Astrocyte (in vitro differentiated cells and primary cell): ENCODE measurements at regions not wholly inside any gene's neighbourhood (a gene's known extent, or its start where the extent isn't known, plus 50 kb on each side); places are given as distances from the start of the nearest gene placed in this dataset.

ENCODE experiments used
- DNase-seq: peaks from one replicate; pipeline ENCODE4 v3.0.0-alpha.2; 2010; ENCODE audit warnings: low read depth
- FAIRE-seq: peaks from 2 replicates; lab custom pipeline; 2011; peaks lifted over from hg19 to GRCh38; lab: Jason Lieb, UNC
- H2AFZ ChIP-seq: 2 replicates; pipeline ENCODE4 v1.6.0; 2012; ENCODE audit warnings: low read depth, low read length, inconsistent platforms
- H3K27ac ChIP-seq: 2 replicates; pipeline ENCODE4 v1.5.1; 2011; ENCODE audit warnings: low read depth, low read length, inconsistent platforms
- H3K27me3 ChIP-seq: 2 replicates; pipeline ENCODE4 v1.6.0; 2011; ENCODE audit warnings: low read length, inconsistent platforms; ENCODE audit not compliant: insufficient read depth
- H3K36me3 ChIP-seq: 2 replicates; pipeline ENCODE4 v1.5.1; 2011; ENCODE audit warnings: low read length, inconsistent platforms; ENCODE audit not compliant: insufficient read depth
- H3K4me1 ChIP-seq: 2 replicates; pipeline ENCODE4 v1.5.1; 2011; ENCODE audit warnings: low read length, inconsistent platforms; ENCODE audit not compliant: insufficient read depth
- H3K4me2 ChIP-seq: 2 replicates; pipeline ENCODE4 v1.6.0; 2012; ENCODE audit warnings: low read length, inconsistent platforms
- H3K4me3 ChIP-seq: 2 replicates; pipeline ENCODE4 v1.5.1; 2011; ENCODE audit warnings: low read depth, mild to moderate bottlenecking, low read length, inconsistent platforms; ENCODE audit not compliant: insufficient read depth
- H3K79me2 ChIP-seq: 2 replicates; pipeline ENCODE4 v1.6.0; 2012; ENCODE audit warnings: mild to moderate bottlenecking, low read length, inconsistent platforms; ENCODE audit not compliant: insufficient read depth
- H3K9ac ChIP-seq: 2 replicates; pipeline ENCODE4 v1.6.0; 2012; ENCODE audit warnings: mild to moderate bottlenecking, low read length, inconsistent platforms
- H3K9me3 ChIP-seq: 2 replicates; pipeline ENCODE4 v1.5.1; 2012; ENCODE audit warnings: low read depth, mild to moderate bottlenecking, low read length, inconsistent platforms; ENCODE audit not compliant: insufficient read depth
- H4K20me1 ChIP-seq: 2 replicates; pipeline ENCODE4 v1.6.0; 2012; ENCODE audit warnings: low read length, inconsistent platforms; ENCODE audit not compliant: insufficient read depth
- H3K27ac Mint-ChIP-seq: one replicate; pipeline ENCODE4 v1.8.0; 2021; ENCODE audit warnings: mild to moderate bottlenecking, mixed read lengths; ENCODE audit not compliant: unreplicated experiment
- H3K27me3 Mint-ChIP-seq: one replicate; pipeline ENCODE4 v1.8.0; 2021; ENCODE audit warnings: low read depth, mixed read lengths; ENCODE audit not compliant: unreplicated experiment
- H3K36me3 Mint-ChIP-seq: one replicate; pipeline ENCODE4 v1.8.0; 2021; ENCODE audit warnings: low read depth, mixed read lengths; ENCODE audit not compliant: unreplicated experiment
- H3K4me1 Mint-ChIP-seq: one replicate; pipeline ENCODE4 v1.8.0; 2021; ENCODE audit warnings: low read depth, mixed read lengths; ENCODE audit not compliant: unreplicated experiment
- H3K4me3 Mint-ChIP-seq: one replicate; pipeline ENCODE4 v1.8.0; 2021; ENCODE audit warnings: mild to moderate bottlenecking, moderate library complexity, mixed read lengths; ENCODE audit not compliant: unreplicated experiment
- H3K9me3 Mint-ChIP-seq: one replicate; pipeline ENCODE4 v1.8.0; 2021; ENCODE audit warnings: mild to moderate bottlenecking, mixed read lengths; ENCODE audit not compliant: unreplicated experiment
- EZH2 ChIP-seq: IDR thresholded peaks from 2 replicates; pipeline ENCODE4 v1.6.1; 2012; ENCODE audit warnings: mild to moderate bottlenecking, low read length, inconsistent platforms; ENCODE audit not compliant: insufficient read depth
- TF ChIP-seq, protein P1 (sequence below): IDR thresholded peaks from 2 replicates; pipeline ENCODE4 v1.5.1; 2011; ENCODE audit warnings: low read depth, mild to moderate bottlenecking, inconsistent platforms, low read length, moderate library complexity; ENCODE audit not compliant: insufficient read depth

DNA sequence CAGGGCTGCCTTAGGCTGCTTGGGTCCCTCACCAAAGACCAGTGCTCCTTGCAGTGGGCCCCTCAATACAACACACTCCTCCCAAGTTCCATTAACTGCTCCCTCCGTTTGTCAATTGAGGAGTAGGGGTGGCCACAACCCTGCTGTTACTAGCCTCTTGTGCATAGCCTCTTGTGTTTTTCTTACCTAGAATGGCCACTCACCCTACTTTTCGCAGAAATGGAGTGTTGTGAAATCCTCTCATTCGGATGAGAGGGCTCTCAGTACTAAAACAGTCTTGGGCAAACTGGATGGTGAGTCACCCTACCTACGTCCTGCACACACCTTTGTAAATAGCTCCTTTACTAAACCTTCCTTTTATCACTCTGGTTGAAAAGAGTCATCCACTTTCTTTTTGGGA, 253.9 kb downstream of the OSR1 start:
- no peak for FAIRE-seq
- Histone ChIP-seq H4K20me1 (no peaks in the 10 kb centered on the region), H3K4me3 (no peak overlapping the region), H3K36me3 (no peaks in the 10 kb centered on the region), H3K4me2 (no peak overlapping the region), H3K27me3 (no peaks in the 10 kb centered on the region), H3K27ac (no peak overlapping the region), H3K4me1 (no peaks in the 10 kb centered on the region), H3K9ac (no peak overlapping the region), H2AFZ (no peak overlapping the region), H3K79me2 (no peaks in the 10 kb centered on the region), H3K9me3 (no peaks in the 10 kb centered on the region)
- Mint-ChIP-seq H3K27ac (no peak overlapping the region), H3K27me3 (peaks cover 11% of the 10 kb centered on the region), H3K9me3 (peaks cover 1% of the 10 kb centered on the region), H3K36me3 (no peaks in the 10 kb centered on the region), H3K4me3 (no peak overlapping the region), H3K4me1 (no peaks in the 10 kb centered on the region)
- TF ChIP-seq, protein P1, sequence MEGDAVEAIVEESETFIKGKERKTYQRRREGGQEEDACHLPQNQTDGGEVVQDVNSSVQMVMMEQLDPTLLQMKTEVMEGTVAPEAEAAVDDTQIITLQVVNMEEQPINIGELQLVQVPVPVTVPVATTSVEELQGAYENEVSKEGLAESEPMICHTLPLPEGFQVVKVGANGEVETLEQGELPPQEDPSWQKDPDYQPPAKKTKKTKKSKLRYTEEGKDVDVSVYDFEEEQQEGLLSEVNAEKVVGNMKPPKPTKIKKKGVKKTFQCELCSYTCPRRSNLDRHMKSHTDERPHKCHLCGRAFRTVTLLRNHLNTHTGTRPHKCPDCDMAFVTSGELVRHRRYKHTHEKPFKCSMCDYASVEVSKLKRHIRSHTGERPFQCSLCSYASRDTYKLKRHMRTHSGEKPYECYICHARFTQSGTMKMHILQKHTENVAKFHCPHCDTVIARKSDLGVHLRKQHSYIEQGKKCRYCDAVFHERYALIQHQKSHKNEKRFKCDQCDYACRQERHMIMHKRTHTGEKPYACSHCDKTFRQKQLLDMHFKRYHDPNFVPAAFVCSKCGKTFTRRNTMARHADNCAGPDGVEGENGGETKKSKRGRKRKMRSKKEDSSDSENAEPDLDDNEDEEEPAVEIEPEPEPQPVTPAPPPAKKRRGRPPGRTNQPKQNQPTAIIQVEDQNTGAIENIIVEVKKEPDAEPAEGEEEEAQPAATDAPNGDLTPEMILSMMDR = no peak
- TF ChIP-seq EZH2 = no peak
- no peak for DNase-seq

DNA sequence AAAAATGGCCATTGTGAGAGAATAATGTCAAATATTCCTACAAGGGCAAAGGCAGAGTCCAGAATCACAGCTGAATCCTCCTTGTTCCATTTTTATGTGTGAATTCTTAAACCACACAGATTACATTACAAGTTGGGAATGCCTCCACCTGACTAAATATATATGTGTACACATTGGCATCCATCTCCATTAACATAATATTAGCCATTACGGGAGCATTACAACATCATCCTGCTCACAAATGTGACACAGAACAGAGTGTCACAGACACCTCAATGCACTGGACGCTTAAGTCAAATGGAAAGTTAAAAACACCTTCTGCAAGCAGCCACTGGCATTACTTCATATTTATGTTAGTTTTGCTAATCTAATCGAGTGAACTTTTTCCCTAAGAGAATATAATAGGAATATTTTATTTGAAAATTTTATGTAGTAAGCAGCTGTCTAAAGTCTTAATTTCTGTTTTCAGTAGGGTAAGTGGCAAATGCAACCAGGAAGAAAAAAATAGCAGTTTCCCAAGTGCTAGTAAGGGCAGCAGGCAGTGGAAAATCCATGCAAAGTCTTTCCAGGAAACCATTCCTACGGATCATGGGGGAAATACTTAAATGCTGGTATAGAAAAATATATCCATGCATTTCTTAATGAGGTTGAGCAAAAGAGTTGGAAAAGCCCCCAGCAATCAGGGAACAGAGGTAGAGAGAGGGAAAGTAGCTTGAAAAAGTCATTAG, 255.6 kb downstream of the OSR1 start:
- no peaks in the 10 kb centered on the region for H3K79me2 ChIP-seq
- FAIRE-seq (no peak), DNase-seq (no peak)
- no peak overlapping the region for H3K4me3 ChIP-seq
- Mint-ChIP-seq H3K36me3 (no peaks in the 10 kb centered on the region), H3K4me1 (no peaks in the 10 kb centered on the region), H3K4me3 (no peak overlapping the region), H3K27me3 (peaks cover 11% of the 10 kb centered on the region), H3K27ac (no peak overlapping the region), H3K9me3 (peaks cover 1% of the 10 kb centered on the region)
- no peaks in the 10 kb centered on the region for H3K4me1 ChIP-seq
- TF ChIP-seq EZH2 = no peak
- TF ChIP-seq, protein P1 = no peak
- H3K4me2 ChIP-seq = no peak overlapping the region
- no peak overlapping the region for H2AFZ ChIP-seq
- no peak overlapping the region for H3K9ac ChIP-seq
- no peaks in the 10 kb centered on the region for H4K20me1 ChIP-seq
- H3K9me3 ChIP-seq = no peaks in the 10 kb centered on the region
- no peaks in the 10 kb centered on the region for H3K27me3 ChIP-seq
- H3K27ac ChIP-seq = no peak overlapping the region
- H3K36me3 ChIP-seq = no peaks in the 10 kb centered on the region

DNA sequence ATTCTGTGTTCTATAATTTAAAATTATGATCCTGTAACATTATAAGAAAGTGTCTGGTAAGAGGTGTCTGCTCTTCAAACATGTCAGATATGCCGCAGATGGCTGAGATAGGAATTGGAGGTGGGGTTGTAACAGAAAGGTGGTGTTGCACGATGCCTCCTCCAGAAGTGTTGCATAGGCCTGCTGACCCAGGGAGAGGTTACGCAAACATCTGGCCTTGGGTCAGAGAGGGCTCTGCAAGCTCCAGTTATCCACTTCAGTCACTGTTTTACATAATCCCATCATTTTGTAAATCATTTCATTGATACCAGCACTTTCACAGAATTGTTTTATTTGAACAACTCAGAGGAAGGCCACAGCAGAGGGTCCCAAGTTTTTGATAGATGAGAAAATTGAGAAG, 256.5 kb downstream of the OSR1 start:
- FAIRE-seq (no peak), DNase-seq (no peak)
- Mint-ChIP-seq H3K4me3 (no peak overlapping the region), H3K4me1 (no peaks in the 10 kb centered on the region), H3K27ac (no peak overlapping the region), H3K27me3 (peaks cover 11% of the 10 kb centered on the region), H3K36me3 (no peaks in the 10 kb centered on the region), H3K9me3 (peaks cover 1% of the 10 kb centered on the region)
- no peaks in the 10 kb centered on the region for H4K20me1 ChIP-seq
- no peak overlapping the region for H3K27ac ChIP-seq
- no peak overlapping the region for H3K9ac ChIP-seq
- no peaks in the 10 kb centered on the region for H3K79me2 ChIP-seq
- no peak overlapping the region for H2AFZ ChIP-seq
- H3K4me1 ChIP-seq = no peaks in the 10 kb centered on the region
- H3K9me3 ChIP-seq = no peaks in the 10 kb centered on the region
- H3K4me3 ChIP-seq = no peak overlapping the region
- no peak for TF ChIP-seq EZH2
- TF ChIP-seq, protein P1 = no peak
- no peaks in the 10 kb centered on the region for H3K27me3 ChIP-seq
- H3K36me3 ChIP-seq = no peaks in the 10 kb centered on the region
- H3K4me2 ChIP-seq = no peak overlapping the region
